ENCODE measurements at regions not wholly inside any gene's neighbourhood (a gene's known extent, or its start where the extent isn't known, plus 50 kb on each side); places are given as distances from the start of the nearest gene placed in this dataset.
"Not testable (repeated sequence)": the region's sequence is repeated elsewhere in the genome, so short reads cannot be mapped to it uniquely, and the experiment has no call there.

- no peak overlapping the region for H3K4me3 Mint-ChIP-seq
- no peaks in the 10 kb centered on the region for H3K4me1 ChIP-seq (ENCODE audit: control insufficient read depth, insufficient read depth, low read length)
- H3K4me1 Mint-ChIP-seq, result peaks cover 6% of the 10 kb centered on the region
- H3K4me3 ChIP-seq (ENCODE audit: low read length), result no peak overlapping the region
- no peaks in the 10 kb centered on the region for H3K36me3 ChIP-seq (ENCODE audit: control insufficient read depth, insufficient read depth, low read length)
- no peaks in the 10 kb centered on the region for H3K9me3 Mint-ChIP-seq
- no peaks in the 10 kb centered on the region for H3K27me3 Mint-ChIP-seq (ENCODE audit: insufficient read depth)
- H3K27ac ChIP-seq (ENCODE audit: low read depth, low read length), result no peak overlapping the region
- H3K9me3 ChIP-seq (ENCODE audit: control insufficient read depth, low read length), result no peaks in the 10 kb centered on the region
- no peak overlapping the region for H3K9ac ChIP-seq (ENCODE audit: extremely low read depth, low read length, poor library complexity, severe bottlenecking)
- WGBS, 2 experiments (ENCODE audit: insufficient coverage in 1 of 2, insufficient read length in 1 of 2), result 86 to 100% methylated on average over 1 to 3 of the region's 3 CpGs
- H3K36me3 Mint-ChIP-seq (ENCODE audit: low read depth), result no peaks in the 10 kb centered on the region
- TF ChIP-seq CTCF (conservative IDR thresholded peaks at IDR 0.05), result no peak
- no peak for DNase-seq
- H3K27me3 ChIP-seq (ENCODE audit: control insufficient read depth, insufficient read depth, low read length, poor library complexity, severe bottlenecking), result no peaks in the 10 kb centered on the region
- no peak overlapping the region for H3K27ac Mint-ChIP-seq
These were observed 205.8 kb downstream of the DEPDC1B start for GRCh38 chr5:60494144-60494543.

GRCh38 chr5:60493372-60493771 is 206.6 kb downstream of the DEPDC1B start:
- H3K27ac ChIP-seq (ENCODE audit: low read depth, low read length), result no peak overlapping the region
- H3K9ac ChIP-seq (ENCODE audit: extremely low read depth, low read length, poor library complexity, severe bottlenecking), result no peak overlapping the region
- H3K9me3 Mint-ChIP-seq, result no peaks in the 10 kb centered on the region
- no peaks in the 10 kb centered on the region for H3K36me3 ChIP-seq (ENCODE audit: control insufficient read depth, insufficient read depth, low read length)
- H3K27me3 ChIP-seq (ENCODE audit: control insufficient read depth, insufficient read depth, low read length, poor library complexity, severe bottlenecking), result no peaks in the 10 kb centered on the region
- no peak overlapping the region for H3K4me3 Mint-ChIP-seq
- DNase-seq, result no peak
- H3K9me3 ChIP-seq (ENCODE audit: control insufficient read depth, low read length), result no peaks in the 10 kb centered on the region
- no peak for TF ChIP-seq CTCF (conservative IDR thresholded peaks at IDR 0.05)
- 98% methylated on average over 2 of the region's 2 CpGs; no CpG with 5 or more reads in 1 of the 2 experiments for WGBS, 2 experiments (ENCODE audit: insufficient coverage in 1 of 2, insufficient read length in 1 of 2)
- peak overlapping the region; percentile 70 for H3K27ac Mint-ChIP-seq
- peaks cover 6% of the 10 kb centered on the region for H3K4me1 Mint-ChIP-seq
- no peak overlapping the region for H3K4me3 ChIP-seq (ENCODE audit: low read length)
- H3K4me1 ChIP-seq (ENCODE audit: control insufficient read depth, insufficient read depth, low read length), result no peaks in the 10 kb centered on the region
- H3K27me3 Mint-ChIP-seq (ENCODE audit: insufficient read depth), result no peaks in the 10 kb centered on the region
- no peaks in the 10 kb centered on the region for H3K36me3 Mint-ChIP-seq (ENCODE audit: low read depth)

- no peak for DNase-seq
- H3K27ac Mint-ChIP-seq, result no peak overlapping the region
- no peaks in the 10 kb centered on the region for H3K27me3 Mint-ChIP-seq (ENCODE audit: insufficient read depth)
These were observed 207.0 kb downstream of the DEPDC1B start for GRCh38 chr5:60492958-60493357.

GRCh38 chr5:60492358-60492757 is 207.6 kb downstream of the DEPDC1B start:
- not testable (repeated sequence) for H3K27ac ChIP-seq (ENCODE audit: low read depth, low read length); H3K27me3 ChIP-seq (ENCODE audit: control insufficient read depth, insufficient read depth, low read length, poor library complexity, severe bottlenecking); H3K27me3 Mint-ChIP-seq (ENCODE audit: insufficient read depth); DNase-seq; H3K4me1 Mint-ChIP-seq; H3K36me3 ChIP-seq (ENCODE audit: control insufficient read depth, insufficient read depth, low read length); H3K9ac ChIP-seq (ENCODE audit: extremely low read depth, low read length, poor library complexity, severe bottlenecking); H3K4me3 Mint-ChIP-seq; H3K9me3 Mint-ChIP-seq; H3K36me3 Mint-ChIP-seq (ENCODE audit: low read depth); H3K4me3 ChIP-seq (ENCODE audit: low read length); H3K4me1 ChIP-seq (ENCODE audit: control insufficient read depth, insufficient read depth, low read length); H3K9me3 ChIP-seq (ENCODE audit: control insufficient read depth, low read length); H3K27ac Mint-ChIP-seq
- 94% methylated on average over 2 of the region's 2 CpGs; no CpG with 5 or more reads in 1 of the 2 experiments for WGBS, 2 experiments (ENCODE audit: insufficient coverage in 1 of 2, insufficient read length in 1 of 2)

More at GRCh38 chr5:60492958-60493357, 207.0 kb downstream of the DEPDC1B start:
- Histone ChIP-seq H3K36me3 (ENCODE audit: control insufficient read depth, insufficient read depth, low read length) (no peaks in the 10 kb centered on the region), H3K9ac (ENCODE audit: extremely low read depth, low read length, poor library complexity, severe bottlenecking) (no peak overlapping the region), H3K4me1 (ENCODE audit: control insufficient read depth, insufficient read depth, low read length) (no peaks in the 10 kb centered on the region), H3K27me3 (ENCODE audit: control insufficient read depth, insufficient read depth, low read length, poor library complexity, severe bottlenecking) (no peaks in the 10 kb centered on the region), H3K9me3 (ENCODE audit: control insufficient read depth, low read length) (no peaks in the 10 kb centered on the region), H3K27ac (ENCODE audit: low read depth, low read length) (no peak overlapping the region), H3K4me3 (ENCODE audit: low read length) (no peak overlapping the region)
- no peak overlapping the region for H3K4me3 Mint-ChIP-seq
- peaks cover 6% of the 10 kb centered on the region for H3K4me1 Mint-ChIP-seq
- no peaks in the 10 kb centered on the region for H3K36me3 Mint-ChIP-seq (ENCODE audit: low read depth)
- no peak for TF ChIP-seq CTCF (conservative IDR thresholded peaks at IDR 0.05)
- H3K9me3 Mint-ChIP-seq, result no peaks in the 10 kb centered on the region
- 91 to 92% methylated on average over 2 of the region's 2 CpGs for WGBS, 2 experiments (ENCODE audit: insufficient coverage in 1 of 2, insufficient read length in 1 of 2)
